ENCODE measurements at regions not wholly inside any gene's neighbourhood (a gene's known extent, or its start where the extent isn't known, plus 50 kb on each side); places are given as distances from the start of the nearest gene placed in this dataset.

GRCh38 chr20:52577696-52578095 lies 386.1 kb upstream of the ZFP64 start:
- no peak for TF ChIP-seq CTCF (IDR thresholded peaks at IDR 0.05 in 8 of 11, conservative IDR thresholded peaks at IDR 0.05 in 3 of 11)
- TF ChIP-seq POLR2AphosphoS5 (IDR thresholded peaks at IDR 0.05) = no peak
- no peak for TF ChIP-seq POLR2A (IDR thresholded peaks at IDR 0.05)

Measured in spleen (tissue), 7 donors.